HG02798 (cell line): ENCODE measurements at regions not wholly inside any gene's neighbourhood (a gene's known extent, or its start where the extent isn't known, plus 50 kb on each side); places are given as distances from the start of the nearest gene placed in this dataset.

Experiments used
- ATAC-seq: cut with Tn5 transposase; IDR thresholded peaks from one replicate; pipeline ENCODE4 v1.9.1; 2021; ENCODE audit warnings: mild to moderate bottlenecking; ENCODE audit not compliant: unreplicated experiment, poor library complexity

- ATAC-seq: no peak
Measured at GRCh38 chr10:44435196-44435595, 50.3 kb upstream of the CXCL12 start.

GRCh38 chr10:44436240-44436639 is 51.3 kb upstream of the CXCL12 start:
- no peak for ATAC-seq

DNA sequence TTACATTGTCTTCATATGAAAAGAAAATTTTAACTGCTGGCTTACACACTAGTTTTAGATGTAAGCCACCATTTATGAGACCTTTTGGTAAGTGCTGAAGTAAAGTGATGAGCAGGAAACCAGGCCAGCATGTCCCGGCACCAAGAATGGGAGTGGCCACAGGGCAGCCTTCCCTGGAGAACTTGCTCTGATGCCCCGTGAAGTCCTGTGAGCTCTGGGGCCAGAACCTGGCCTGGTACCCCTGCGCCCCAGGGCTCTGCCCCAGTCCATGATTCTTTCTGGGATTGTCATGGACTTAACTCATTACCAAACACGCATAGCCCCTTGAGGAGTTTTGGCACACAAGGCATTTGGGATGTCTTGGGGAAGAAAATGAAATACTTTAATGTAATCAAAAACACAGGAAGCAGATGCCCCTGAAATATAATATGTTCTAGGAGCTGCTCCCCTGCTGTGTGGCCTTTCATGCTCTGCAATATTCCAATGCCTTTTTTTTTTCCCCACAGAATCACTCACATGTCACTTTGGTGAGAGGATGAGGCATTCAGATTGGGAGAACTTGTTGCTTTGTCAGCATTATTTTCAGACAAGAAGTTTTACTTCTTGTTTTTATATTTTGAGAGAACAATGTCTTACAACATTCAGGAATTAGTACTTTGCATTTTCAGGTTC is 53.1 kb upstream of the CXCL12 start:
- ATAC-seq: no peak

- ATAC-seq: no peak
Measured at GRCh38 chr10:44439239-44439957, 54.5 kb upstream of the CXCL12 start.

DNA sequence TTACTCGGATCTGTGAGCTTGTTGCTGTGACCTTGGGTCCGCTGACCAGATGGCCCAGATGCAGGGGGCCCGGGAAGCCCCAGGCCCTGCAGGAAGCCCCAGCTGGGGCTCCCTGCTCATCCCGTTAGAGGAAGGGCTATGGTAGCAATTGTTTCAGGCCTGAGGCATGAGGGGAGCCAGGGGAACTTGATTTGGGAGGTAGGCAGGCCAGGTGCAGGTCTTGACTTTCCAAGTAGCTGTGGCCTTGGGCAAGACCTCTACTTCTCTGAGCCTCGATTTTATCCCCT is 55.0 kb upstream of the CXCL12 start:
- ATAC-seq: no peak

- no peak for ATAC-seq
Measured at GRCh38 chr10:44457259-44457658, 72.4 kb upstream of the CXCL12 start.

DNA sequence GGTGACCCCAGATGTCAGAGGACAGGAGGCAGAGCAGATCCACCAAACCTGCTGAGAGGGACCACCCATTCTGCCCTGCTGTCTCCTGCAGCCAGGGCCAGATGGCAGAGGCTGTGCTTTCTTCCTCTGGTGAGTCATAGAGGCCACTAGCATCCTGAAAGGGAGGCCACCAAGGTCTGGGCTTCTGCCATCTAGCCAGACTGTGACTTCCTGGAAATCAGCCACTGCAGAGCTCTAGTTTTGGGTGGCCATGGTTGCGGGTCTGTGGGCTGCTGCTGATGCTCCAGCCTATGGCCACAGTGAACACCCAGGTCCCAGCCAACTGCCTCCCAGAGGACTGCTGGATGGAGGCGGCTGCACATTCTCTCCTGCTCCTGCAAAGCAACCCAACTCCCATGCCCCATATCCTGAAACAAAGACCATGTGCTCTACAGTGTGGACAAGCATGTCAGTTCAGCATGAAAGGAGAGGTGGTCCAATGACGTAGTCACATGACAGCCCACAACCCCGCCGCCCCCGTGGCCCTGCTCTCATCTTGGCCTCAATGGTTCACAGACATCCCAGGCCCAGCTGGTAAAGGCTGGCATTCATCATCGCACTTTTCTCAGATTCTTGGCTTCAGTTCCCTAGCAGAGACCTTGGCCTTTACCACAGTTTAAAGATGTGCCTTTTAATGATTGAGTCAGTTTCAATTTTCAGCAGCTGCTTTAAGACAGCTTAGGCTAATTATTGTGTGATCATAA is 73.9 kb upstream of the CXCL12 start:
- ATAC-seq: no peak

DNA sequence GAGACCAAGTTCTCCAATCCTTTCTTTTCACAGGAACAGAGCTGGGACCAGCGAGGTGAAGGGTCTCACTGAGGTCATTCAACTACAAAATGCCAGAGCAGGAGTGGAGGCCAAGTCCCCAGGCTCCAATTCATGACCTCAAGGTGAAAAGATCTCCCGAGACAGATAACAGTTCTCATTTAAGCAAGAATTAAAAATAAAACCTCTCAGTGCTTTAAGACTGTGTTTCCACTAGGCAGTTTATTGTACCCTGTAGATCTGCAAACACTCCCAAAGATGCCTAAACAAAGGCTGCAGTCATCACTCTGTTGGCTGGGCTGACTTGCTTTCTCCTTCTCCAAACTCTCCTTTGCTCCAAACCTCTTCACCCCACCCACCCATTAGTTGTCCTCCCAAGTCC is 74.8 kb upstream of the CXCL12 start:
- no peak for ATAC-seq

- no peak for ATAC-seq
Measured at GRCh38 chr10:44460416-44460815, 75.5 kb upstream of the CXCL12 start.

DNA sequence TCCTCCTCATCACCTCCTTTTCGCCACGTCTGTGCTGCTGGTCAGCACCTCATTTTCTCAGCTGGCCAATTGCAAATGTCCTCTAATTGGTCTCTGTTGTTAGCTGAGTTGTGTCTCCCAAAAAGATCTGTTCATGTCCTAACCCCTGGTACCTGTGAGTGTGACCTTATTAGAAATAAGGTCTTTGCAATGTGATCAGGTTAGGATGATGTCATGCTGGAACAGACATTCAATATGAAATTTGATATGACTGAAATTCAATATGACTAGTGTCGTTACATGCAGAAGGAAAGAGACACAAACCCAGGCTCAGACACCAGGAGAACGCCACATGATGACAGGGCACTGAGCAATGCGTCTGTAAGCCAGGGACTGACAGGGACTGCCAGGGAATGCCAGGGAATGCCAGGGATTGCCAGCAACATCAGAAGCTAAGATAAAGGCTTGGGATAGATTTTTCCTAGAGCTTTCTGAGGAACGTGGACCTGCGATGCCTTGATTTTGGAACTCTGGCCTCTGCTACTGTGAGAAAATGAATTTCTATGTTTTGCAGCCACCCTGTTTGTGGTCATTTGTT is 77.5 kb upstream of the CXCL12 start:
- ATAC-seq: no peak

DNA sequence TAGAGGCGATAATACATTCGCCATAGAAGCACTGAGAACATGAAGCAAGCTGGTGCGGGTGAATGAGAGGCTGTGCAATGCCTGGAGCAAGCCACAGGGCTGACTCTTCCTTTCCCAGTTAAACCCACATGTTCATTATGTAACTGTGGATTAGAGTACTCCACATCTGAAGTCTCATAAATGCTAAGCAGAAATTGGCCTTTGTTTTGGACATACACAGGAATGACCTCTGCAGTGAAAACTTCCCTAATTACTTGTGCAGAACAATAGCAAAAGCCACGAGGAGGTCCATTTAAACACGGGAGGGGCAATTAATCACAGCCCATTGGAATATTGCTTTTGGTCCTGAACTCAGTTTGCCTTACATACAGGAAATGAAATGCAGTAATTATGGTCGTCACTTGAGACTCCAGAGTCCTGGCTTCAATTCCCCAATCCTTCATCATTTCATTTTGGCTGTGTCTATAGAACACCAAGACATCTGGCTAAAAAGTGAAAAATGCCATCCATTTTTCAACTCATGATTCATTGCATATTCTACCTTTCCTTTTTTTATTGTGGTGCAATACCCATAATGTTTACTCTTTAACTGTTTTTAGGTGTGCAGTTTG is 78.7 kb upstream of the CXCL12 start:
- ATAC-seq: no peak

DNA sequence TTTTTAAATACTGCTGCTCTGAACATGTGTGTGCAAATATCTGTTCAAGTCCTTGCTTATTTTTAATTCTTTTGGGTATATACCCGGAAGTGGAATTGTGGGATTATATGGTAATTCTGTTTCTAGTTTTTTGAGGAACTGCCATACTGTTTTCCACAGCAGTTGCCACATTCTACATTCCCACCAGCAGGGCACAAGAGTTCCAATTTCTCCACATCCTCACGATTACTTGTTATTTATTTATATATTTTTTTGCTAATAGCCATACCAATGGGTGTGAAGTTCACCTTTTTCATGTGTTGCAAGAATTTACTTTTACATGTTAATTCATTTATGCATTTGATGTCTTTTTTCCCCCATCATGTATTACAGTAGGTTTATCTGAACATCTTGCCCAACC is 79.6 kb upstream of the CXCL12 start:
- ATAC-seq: no peak

DNA sequence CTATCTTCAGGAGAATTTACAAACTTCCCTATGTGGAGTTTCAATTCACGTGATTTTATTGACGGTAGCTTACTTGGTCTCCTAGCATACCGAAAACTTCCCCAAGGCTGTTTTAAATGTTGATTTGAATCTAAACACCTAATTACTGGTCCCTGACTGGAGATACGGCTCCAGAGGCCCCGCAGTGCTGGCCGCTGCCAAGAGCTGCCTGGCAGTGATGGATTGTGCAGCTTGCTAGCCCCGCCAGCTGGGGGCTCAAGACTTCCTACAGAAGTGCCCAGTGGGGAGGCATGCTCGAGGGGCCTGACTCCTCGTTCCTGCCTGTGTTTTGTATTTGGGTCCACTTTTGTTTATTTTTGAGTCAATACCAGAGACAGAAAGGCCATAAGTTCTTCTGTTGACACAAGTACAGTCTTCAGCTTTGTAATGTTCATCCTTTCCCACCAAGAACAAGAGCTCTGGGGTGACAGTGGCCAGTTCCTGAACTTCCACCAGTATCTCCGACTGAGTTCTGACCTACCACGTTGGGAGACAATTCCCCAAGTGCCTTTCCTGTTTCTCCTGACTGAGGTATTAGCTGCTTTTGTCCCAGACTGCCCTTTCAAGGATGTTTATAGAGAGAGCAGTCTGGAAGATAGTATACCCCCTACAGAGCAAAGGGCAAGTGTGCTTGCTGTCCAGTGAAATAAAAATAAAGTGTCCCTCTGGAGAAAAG is 80.7 kb upstream of the CXCL12 start:
- ATAC-seq: no peak

GRCh38 chr10:44466236-44466635 is 81.3 kb upstream of the CXCL12 start:
- ATAC-seq: no peak

GRCh38 chr10:44467090-44467489 is 82.2 kb upstream of the CXCL12 start:
- ATAC-seq: no peak

GRCh38 chr10:44467900-44468299 is 83.0 kb upstream of the CXCL12 start:
- ATAC-seq: no peak

GRCh38 chr10:44468525-44468924 is 83.6 kb upstream of the CXCL12 start:
- ATAC-seq: no peak

GRCh38 chr10:44468965-44469364 is 84.1 kb upstream of the CXCL12 start:
- no peak for ATAC-seq

DNA sequence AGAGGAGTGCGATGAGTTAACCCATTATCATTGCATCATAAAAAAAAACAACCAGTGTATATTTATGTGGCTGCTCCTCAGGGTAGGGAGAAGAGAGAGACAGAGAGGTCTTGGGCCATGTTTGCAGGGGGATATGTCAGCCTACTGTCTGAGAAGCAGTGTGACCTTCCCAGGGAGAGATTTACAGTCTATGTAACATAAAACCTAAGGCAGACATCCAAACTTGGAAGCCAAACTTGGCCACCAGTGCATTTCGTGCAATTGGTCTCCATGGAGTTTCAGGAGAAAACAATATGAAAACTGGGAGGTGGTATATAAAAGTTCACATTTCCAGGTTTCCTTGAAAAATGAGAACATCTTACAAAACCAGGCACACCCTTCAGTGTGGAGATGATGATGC is 85.9 kb upstream of the CXCL12 start:
- no peak for ATAC-seq

DNA sequence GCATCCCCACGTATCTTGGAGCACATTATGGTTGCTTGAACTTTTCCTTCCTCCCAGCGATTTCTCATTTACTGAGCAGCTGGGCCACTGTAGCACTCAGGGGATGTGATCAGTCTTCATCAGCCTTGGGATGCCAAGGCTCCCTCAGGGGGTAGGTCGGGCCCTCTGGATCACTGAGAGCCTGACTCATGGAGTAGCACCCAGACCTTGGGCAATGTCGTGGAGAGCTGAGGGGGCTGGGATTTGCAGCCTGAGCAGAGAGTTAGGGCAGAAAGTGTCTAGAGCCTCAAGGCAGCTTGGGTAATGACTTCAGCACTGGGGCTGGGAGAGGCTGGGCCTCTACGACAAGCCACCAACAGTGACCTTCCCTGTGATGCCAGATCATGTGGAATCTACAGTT is 86.5 kb upstream of the CXCL12 start:
- no peak for ATAC-seq
